Mammary epithelial cell (primary cell): ENCODE measurements at regions not wholly inside any gene's neighbourhood (a gene's known extent, or its start where the extent isn't known, plus 50 kb on each side); places are given as distances from the start of the nearest gene placed in this dataset.

ENCODE experiments used
- EZH2 ChIP-seq: IDR thresholded peaks from 2 replicates; pipeline ENCODE4 v1.6.1; 2012; ENCODE audit warnings: low read length, inconsistent platforms, borderline replicate concordance
- TF ChIP-seq, protein P1 (sequence below), 2 donors: IDR thresholded peaks in 1 of 2; conservative IDR thresholded peaks in 1 of 2; 2 replicates each; pipeline ENCODE4 v1.5.1; 2011 to 2012; ENCODE audit warnings: inconsistent platforms in 2 of 2, low read length in 2 of 2, mild to moderate bottlenecking in 2 of 2, control low read depth in 1 of 2, low read depth in 1 of 2; ENCODE audit not compliant: insufficient read depth in 1 of 2; ENCODE audit errors: extremely low read depth in 1 of 2

DNA sequence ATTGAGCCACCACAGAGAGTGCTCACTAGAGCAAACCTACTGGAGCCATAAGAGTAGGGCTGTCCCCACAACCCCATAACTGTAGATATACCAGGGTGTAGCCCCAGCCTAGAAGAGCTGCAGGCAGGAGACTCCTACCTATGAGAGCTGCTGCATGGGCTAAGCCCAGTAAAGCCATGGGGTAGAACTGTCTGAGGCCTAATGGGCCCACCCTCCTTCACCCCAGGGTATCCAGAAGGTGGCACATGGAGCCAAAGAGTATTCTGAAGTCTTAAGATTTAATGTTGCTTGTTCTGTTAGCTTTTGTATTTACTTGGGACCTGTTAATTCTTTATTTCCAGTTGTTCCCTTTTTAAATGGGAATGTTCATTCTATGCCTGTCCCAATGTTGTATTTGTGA is 1193.7 kb upstream of the ADGRL2 start:
- TF ChIP-seq, protein P1, sequence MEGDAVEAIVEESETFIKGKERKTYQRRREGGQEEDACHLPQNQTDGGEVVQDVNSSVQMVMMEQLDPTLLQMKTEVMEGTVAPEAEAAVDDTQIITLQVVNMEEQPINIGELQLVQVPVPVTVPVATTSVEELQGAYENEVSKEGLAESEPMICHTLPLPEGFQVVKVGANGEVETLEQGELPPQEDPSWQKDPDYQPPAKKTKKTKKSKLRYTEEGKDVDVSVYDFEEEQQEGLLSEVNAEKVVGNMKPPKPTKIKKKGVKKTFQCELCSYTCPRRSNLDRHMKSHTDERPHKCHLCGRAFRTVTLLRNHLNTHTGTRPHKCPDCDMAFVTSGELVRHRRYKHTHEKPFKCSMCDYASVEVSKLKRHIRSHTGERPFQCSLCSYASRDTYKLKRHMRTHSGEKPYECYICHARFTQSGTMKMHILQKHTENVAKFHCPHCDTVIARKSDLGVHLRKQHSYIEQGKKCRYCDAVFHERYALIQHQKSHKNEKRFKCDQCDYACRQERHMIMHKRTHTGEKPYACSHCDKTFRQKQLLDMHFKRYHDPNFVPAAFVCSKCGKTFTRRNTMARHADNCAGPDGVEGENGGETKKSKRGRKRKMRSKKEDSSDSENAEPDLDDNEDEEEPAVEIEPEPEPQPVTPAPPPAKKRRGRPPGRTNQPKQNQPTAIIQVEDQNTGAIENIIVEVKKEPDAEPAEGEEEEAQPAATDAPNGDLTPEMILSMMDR (conservative IDR thresholded peaks at IDR 0.05 in 1 of 2, IDR thresholded peaks at IDR 0.05 in 1 of 2; ENCODE audit: extremely low read depth in 1 of 2, insufficient read depth in 1 of 2, low read depth in 1 of 2, low read length in 2 of 2) = no peak
- TF ChIP-seq EZH2 = no peak
